ENCODE measurements at regions not wholly inside any gene's neighbourhood (a gene's known extent, or its start where the extent isn't known, plus 50 kb on each side); places are given as distances from the start of the nearest gene placed in this dataset.

DNA sequence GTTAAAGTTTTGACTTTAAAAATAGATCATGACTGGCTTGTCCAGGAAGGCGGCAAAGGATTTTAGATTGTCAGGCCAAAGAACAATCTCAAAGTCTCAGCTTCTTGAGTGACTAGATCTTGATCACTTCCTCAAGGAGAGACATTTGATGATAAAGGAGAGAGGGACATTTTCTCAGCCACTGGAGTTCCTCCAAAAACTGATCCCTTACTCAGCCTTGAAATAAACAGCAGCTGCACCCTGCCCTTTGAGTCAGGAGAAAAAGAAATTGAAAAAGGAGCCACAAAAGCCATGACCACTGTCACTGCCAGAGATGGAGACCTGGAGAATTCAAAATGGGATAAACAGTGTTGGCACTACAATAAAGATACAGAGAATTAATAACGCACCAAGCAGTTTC, 288.4 kb upstream of the PRMT6 start:
- Histone ChIP-seq H4K20me1 (ENCODE audit: control insufficient read depth, insufficient read depth, insufficient read length) (no peaks in the 10 kb centered on the region), H2AFZ (ENCODE audit: low read length) (no peak overlapping the region)
- WGBS (ENCODE audit: extremely low coverage, insufficient read length, low lambda C conversion rate) = no CpG with 5 or more reads among the region's 2 CpGs

More for the DNA sequence above, 288.4 kb upstream of the PRMT6 start:
- no peaks in the 10 kb centered on the region for H3K23me2 ChIP-seq (ENCODE audit: insufficient read length, low read depth, low read length, poor library complexity, severe bottlenecking)
- no peak overlapping the region for H4K91ac ChIP-seq (ENCODE audit: insufficient read length, low read depth, low read length)
- H2AK5ac ChIP-seq (ENCODE audit: insufficient read length, low read length) = no peak overlapping the region
- no peak for DNase-seq
- H3K79me2 ChIP-seq (ENCODE audit: insufficient read depth, low read length) = no peaks in the 10 kb centered on the region
- no peak overlapping the region for H3K18ac ChIP-seq (ENCODE audit: insufficient read length, low read depth, low read length)
- H3K14ac ChIP-seq (ENCODE audit: insufficient read depth, low read length) = no peak overlapping the region
- H2BK120ac ChIP-seq (ENCODE audit: low read depth, low read length, poor library complexity, severe bottlenecking) = no peak overlapping the region
- H3T11ph ChIP-seq (ENCODE audit: low read length) = no peak overlapping the region
- Mint-ChIP-seq H3K36me3 (ENCODE audit: insufficient read depth in 1 of 3, low read depth in 3 of 3) (no peaks in the 10 kb centered on the region), H3K4me3 (no peak overlapping the region), H3K27me3 (ENCODE audit: low read depth) (no peaks in the 10 kb centered on the region), H3K9me3 (no peaks in the 10 kb centered on the region), H3K4me1 (peaks cover 0 to 2% of the 10 kb centered on the region in 2 experiments; a peak in 1 of 4 replicates), H3K27ac (no peak overlapping the region)
- no peaks in the 10 kb centered on the region for H3K4me1 ChIP-seq (ENCODE audit: insufficient read depth, low read length)
- no peak overlapping the region for H4K8ac ChIP-seq (replicated peaks; ENCODE audit: insufficient read length, low read depth, low read length)
- H4K5ac ChIP-seq (ENCODE audit: insufficient read length, low read depth, low read length) = no peak overlapping the region
- no peaks in the 10 kb centered on the region for H3K79me1 ChIP-seq (ENCODE audit: insufficient read depth, low read depth, low read length, poor library complexity, severe bottlenecking)
- no peak overlapping the region for H3K9ac ChIP-seq (ENCODE audit: extremely low read depth, insufficient read length, low read length)
- H3K23ac ChIP-seq (ENCODE audit: insufficient read length, low read depth, low read length) = no peak overlapping the region
- no peak overlapping the region for H2BK20ac ChIP-seq (ENCODE audit: low read depth, low read length, poor library complexity, severe bottlenecking)
- no peak for TF ChIP-seq CTCF (conservative IDR thresholded peaks at IDR 0.05)
- H3K4ac ChIP-seq (ENCODE audit: low read depth, low read length) = no peak overlapping the region
- no peak overlapping the region for H2BK5ac ChIP-seq (ENCODE audit: insufficient read length, low read length)
- H3K9me3 ChIP-seq (ENCODE audit: control insufficient read depth, low read depth, low read length) = no peaks in the 10 kb centered on the region
- H3K56ac ChIP-seq (ENCODE audit: insufficient read length, low read depth, low read length) = no peak overlapping the region
- no peaks in the 10 kb centered on the region for H3K27me3 ChIP-seq (ENCODE audit: insufficient read depth, low read length)
- H3K27ac ChIP-seq (ENCODE audit: insufficient read length, low read depth, low read length) = no peak overlapping the region
- H3K4me2 ChIP-seq (ENCODE audit: insufficient read depth, insufficient read length, low read length) = no peak overlapping the region
- no peak overlapping the region for H2BK15ac ChIP-seq (ENCODE audit: low read depth, low read length)
- no peak overlapping the region for H2BK12ac ChIP-seq (ENCODE audit: insufficient read length, low read depth, low read length)

Measured in H9 (cell line).